ENCODE measurements at regions not wholly inside any gene's neighbourhood (a gene's known extent, or its start where the extent isn't known, plus 50 kb on each side); places are given as distances from the start of the nearest gene placed in this dataset.

DNA sequence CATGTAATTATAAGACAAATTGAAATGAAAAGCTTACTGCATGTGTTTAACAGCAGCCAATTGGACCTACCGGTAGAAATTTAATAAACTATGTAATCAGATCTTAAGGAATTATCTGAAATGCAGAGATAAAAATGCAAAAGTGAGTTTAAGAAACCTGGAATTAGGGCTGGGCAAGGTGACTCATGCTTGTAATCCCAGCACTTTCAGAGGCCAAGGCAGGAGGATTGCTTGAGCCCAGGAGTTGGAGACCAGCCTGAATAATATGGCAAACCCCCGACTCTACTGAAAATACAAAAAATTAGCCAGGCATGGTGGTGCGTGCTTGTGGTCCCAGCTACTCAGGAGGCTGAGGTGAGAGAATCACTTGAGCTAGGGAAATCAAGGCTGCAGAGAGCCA, 74.1 kb downstream of the HFE start:
- TF ChIP-seq, protein P1, sequence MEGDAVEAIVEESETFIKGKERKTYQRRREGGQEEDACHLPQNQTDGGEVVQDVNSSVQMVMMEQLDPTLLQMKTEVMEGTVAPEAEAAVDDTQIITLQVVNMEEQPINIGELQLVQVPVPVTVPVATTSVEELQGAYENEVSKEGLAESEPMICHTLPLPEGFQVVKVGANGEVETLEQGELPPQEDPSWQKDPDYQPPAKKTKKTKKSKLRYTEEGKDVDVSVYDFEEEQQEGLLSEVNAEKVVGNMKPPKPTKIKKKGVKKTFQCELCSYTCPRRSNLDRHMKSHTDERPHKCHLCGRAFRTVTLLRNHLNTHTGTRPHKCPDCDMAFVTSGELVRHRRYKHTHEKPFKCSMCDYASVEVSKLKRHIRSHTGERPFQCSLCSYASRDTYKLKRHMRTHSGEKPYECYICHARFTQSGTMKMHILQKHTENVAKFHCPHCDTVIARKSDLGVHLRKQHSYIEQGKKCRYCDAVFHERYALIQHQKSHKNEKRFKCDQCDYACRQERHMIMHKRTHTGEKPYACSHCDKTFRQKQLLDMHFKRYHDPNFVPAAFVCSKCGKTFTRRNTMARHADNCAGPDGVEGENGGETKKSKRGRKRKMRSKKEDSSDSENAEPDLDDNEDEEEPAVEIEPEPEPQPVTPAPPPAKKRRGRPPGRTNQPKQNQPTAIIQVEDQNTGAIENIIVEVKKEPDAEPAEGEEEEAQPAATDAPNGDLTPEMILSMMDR (IDR thresholded peaks at IDR 0.05): no peak
- TF ChIP-seq EP300 (IDR thresholded peaks at IDR 0.05): no peak
- no peak for TF ChIP-seq POLR2A (IDR thresholded peaks at IDR 0.05)
